GM23338 (cell line): ENCODE measurements at regions not wholly inside any gene's neighbourhood (a gene's known extent, or its start where the extent isn't known, plus 50 kb on each side); places are given as distances from the start of the nearest gene placed in this dataset.

Experiments
- CTCF ChIP-seq, 2 experiments: fragments of 200-600 bp in 1 of 2; sonication (generic) in 1 of 2; conservative IDR thresholded peaks; 2 replicates each; pipeline versions ENCODE4 v1.5.1 to v1.6.1; 2016 to 2017; ENCODE audit warnings: antibody characterized with exemption in 2 of 2, low read depth in 2 of 2, mild to moderate bottlenecking in 2 of 2, moderate library complexity in 1 of 2
- JUNB ChIP-seq: IDR thresholded peaks from one replicate; pipeline ENCODE4 v1.6.1; 2016; ENCODE audit warnings: antibody characterized with exemption; ENCODE audit not compliant: unreplicated experiment
- NANOG ChIP-seq: IDR thresholded peaks from 2 replicates; pipeline ENCODE4 v1.6.1; 2016; ENCODE audit warnings: antibody characterized with exemption, borderline replicate concordance
- POLR2AphosphoS5 ChIP-seq: IDR thresholded peaks from 2 replicates; pipeline ENCODE4 v1.6.1; 2016; ENCODE audit warnings: antibody characterized with exemption, low read depth
- REST ChIP-seq: IDR thresholded peaks from one replicate; pipeline ENCODE4 v1.6.1; 2018; ENCODE audit warnings: antibody characterized with exemption; ENCODE audit not compliant: unreplicated experiment
- STAT1 ChIP-seq: IDR thresholded peaks from one replicate; pipeline ENCODE4 v1.6.1; 2016; ENCODE audit warnings: antibody characterized with exemption; ENCODE audit not compliant: unreplicated experiment
- ZNF114 ChIP-seq: fragments of 250-450 bp; sonication (Bioruptor Pico); IDR thresholded peaks from 2 replicates; pipeline ENCODE4 v1.5.0; 2020; ENCODE audit warnings: mild to moderate bottlenecking, moderate library complexity
- ZNF462 ChIP-seq: fragments of 250-450 bp; sonication (Bioruptor Pico); IDR thresholded peaks from 2 replicates; pipeline ENCODE4 v1.5.0; 2020; ENCODE audit warnings: mild to moderate bottlenecking, moderate library complexity

DNA sequence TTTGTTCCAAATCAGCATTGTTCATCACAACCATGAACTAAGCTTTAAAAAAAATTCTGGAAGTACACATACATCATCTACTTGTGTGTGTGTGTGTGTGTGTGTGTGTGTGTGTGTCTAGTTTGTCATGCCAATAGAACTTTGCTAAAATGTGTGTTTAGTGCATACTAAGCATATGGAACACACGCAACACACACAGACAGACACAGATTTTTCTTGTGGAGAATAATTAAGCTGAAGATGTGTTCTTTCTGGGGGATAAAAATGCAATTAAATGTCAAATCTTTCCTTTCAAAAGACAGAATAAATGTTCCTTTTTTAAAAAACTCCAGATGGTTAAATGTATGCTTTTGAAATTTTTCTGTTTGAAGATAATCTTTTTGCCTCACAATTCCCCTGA, 530.4 kb upstream of the INTU start (continued):
- no peak for TF ChIP-seq ZNF462 (CRISPR knock-in tag)
- TF ChIP-seq NANOG: no peak
- TF ChIP-seq REST: no peak
- no peak for TF ChIP-seq ZNF114
- no peak for TF ChIP-seq POLR2AphosphoS5
- TF ChIP-seq CTCF (conservative IDR thresholded peaks at IDR 0.05; ENCODE audit: low read depth in 2 of 2): no peak
- no peak for TF ChIP-seq JUNB
- no peak for TF ChIP-seq STAT1
